ENCODE measurements at regions not wholly inside any gene's neighbourhood (a gene's known extent, or its start where the extent isn't known, plus 50 kb on each side); places are given as distances from the start of the nearest gene placed in this dataset.
"Not testable (repeated sequence)": the region's sequence is repeated elsewhere in the genome, so short reads cannot be mapped to it uniquely, and the experiment has no call there.

DNA sequence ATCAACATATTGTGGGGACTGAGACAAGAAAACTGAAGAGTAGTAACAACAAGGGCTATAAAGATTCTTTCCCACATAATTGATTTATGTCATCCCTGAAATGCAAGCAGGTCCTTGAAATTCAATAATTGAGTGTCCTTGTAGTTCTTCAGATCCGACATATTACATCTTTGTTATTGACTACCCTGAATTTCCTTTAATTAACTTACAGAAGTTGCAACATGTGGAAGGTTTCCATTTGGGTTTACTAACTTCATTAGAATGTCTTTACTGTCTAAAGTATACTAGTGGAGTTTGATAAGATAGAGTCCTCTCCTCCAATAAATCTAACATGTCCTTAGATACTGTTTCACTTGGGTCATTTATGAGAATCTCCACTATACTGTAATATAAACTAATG is 951.8 kb downstream of the SLC6A15 start:
- H3K4me1 Mint-ChIP-seq = no peaks in the 10 kb centered on the region
- no peak overlapping the region for H3K4me3 Mint-ChIP-seq
- H3K27me3 Mint-ChIP-seq = no peaks in the 10 kb centered on the region
- ChIA-PET CTCF (no interaction called here), POLR2A (no interaction called here)
- H3K36me3 Mint-ChIP-seq (ENCODE audit: low read depth) = no peaks in the 10 kb centered on the region
- H3K9me3 Mint-ChIP-seq (ENCODE audit: low read depth) = peaks cover 2% of the 10 kb centered on the region
- ATAC-seq (no peak), DNase-seq (no peak)
- intact Hi-C loops (cut with DNase I, micrococcal nuclease) = no loop called here
- H3K27ac Mint-ChIP-seq = no peak overlapping the region

DNA sequence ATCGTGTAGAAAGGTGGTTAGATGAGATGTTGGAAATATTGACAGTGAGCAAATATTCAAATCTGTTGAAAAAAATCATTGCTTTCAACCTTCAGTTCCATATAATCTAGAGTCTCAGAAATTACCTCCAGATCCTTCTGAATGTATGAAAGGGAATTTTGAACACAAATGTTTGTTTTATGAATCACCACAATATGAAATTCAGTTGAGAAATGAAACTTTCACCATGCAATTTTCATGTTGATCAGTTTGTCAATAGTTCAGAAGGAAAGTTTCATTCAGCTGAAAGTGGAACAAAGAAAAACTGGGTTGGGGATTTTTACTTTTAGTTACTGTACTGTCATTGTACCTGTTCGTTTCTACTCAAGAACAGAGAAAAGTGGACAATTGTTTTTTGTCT is 953.6 kb downstream of the SLC6A15 start:
- H3K9me3 Mint-ChIP-seq (ENCODE audit: low read depth) = peaks cover 2% of the 10 kb centered on the region
- intact Hi-C loops (cut with DNase I, micrococcal nuclease) = no loop called here
- CTCF ChIA-PET = no interaction called here

DNA sequence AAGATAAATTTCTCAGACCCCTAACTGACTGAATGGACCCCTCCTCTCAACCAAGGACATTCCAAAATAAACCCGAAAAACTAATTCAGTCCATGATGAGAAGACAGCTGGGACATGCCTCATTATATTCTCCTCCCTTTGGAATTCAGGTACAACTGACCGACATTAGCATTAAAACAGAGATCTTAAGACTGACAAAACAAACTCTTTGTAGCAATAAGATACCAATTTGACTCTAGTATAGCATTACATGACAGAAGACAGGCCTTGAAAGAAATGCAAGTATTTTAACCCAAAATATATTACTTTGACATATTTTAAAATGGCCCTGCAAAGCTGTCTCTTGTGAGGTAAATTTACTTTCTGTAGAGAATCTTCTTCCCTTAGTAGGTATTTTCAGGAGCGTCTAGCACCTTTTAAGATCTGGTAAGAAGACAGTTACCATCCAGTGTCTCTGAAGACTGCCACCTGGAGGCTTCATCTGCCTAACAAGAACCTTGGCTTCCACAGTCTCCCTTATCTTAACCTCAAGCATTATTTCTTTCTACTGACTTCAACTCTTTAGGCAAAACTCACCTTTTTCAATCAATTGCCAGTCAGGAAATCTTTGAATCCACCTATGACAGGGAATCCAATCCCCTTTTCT is 957.5 kb downstream of the SLC6A15 start:
- ChIA-PET CTCF (no interaction called here), POLR2A (no interaction called here)
- no peaks in the 10 kb centered on the region for H3K36me3 Mint-ChIP-seq (ENCODE audit: low read depth)
- H3K4me3 Mint-ChIP-seq = no peak overlapping the region
- H3K27me3 Mint-ChIP-seq = no peaks in the 10 kb centered on the region
- no peak overlapping the region for H3K27ac Mint-ChIP-seq
- H3K4me1 Mint-ChIP-seq = no peaks in the 10 kb centered on the region
- ATAC-seq (no peak), DNase-seq (peak; percentile 4)
- peaks cover 3% of the 10 kb centered on the region for H3K9me3 Mint-ChIP-seq (ENCODE audit: low read depth)
- intact Hi-C loops (cut with DNase I, micrococcal nuclease) = no loop called here

More for the DNA sequence above, 953.6 kb downstream of the SLC6A15 start:
- no peak for ATAC-seq
- Mint-ChIP-seq H3K36me3 (ENCODE audit: low read depth) (no peaks in the 10 kb centered on the region), H3K4me1 (no peaks in the 10 kb centered on the region), H3K4me3 (no peak overlapping the region), H3K27ac (no peak overlapping the region), H3K27me3 (no peaks in the 10 kb centered on the region)
- POLR2A ChIA-PET = no interaction called here
- DNase-seq = no peak

DNA sequence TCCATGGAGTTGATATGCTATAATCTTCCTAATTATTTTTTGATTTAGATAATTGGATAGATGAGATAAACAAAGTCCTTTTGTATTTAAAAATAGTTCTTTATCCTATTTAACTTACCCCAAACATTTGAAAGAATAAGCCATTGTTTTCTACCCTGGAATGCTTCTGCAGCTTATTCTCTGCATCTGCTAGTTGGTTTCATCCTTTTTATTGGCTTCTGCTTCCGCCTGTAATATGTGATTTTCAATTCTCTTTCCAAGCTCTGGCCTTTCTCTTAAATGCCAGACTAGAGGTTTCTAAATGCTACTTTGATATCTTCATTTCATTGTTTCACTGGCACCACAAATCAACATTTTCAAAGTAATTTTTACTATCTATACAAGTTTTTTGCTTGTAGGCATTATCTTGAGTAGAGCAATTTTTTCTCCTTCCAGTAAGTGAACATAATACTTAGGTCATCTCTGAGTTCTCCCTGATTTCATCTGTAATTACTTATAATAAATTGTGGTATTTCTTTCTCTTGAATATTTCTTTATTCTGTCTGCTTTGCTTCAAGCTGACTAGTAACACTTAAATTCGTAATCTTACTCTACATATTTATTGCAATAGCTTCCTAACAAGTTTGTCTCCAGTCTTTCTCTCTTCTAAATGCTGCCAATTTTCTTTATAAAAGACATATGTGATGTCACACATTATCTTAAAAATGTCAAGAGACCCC is 958.4 kb downstream of the SLC6A15 start:
- no peak overlapping the region for H3K27ac Mint-ChIP-seq

DNA sequence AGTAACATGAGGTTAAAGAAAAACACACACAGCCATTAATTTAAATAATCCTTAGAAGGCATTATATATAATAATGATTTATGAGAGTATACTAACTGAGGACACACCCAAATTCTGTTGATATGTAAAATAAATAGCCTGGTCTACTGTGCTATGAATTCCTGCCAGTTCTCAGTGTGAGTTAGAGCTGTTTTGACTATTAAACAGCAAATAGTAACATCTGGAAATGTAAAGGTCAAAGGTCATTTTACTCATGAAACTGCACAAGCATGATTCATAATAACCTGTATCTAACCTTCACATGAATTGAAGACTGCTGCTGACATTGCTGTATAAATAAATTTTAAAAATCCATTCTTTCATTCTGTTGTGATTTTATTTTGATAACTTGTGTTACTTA is 966.7 kb downstream of the SLC6A15 start:
- no peak for ATAC-seq
- ChIA-PET POLR2A (no interaction called here), CTCF (no interaction called here)
- Mint-ChIP-seq H3K27ac (no peak overlapping the region), H3K4me1 (no peaks in the 10 kb centered on the region), H3K9me3 (ENCODE audit: low read depth) (peaks cover 2% of the 10 kb centered on the region), H3K4me3 (no peak overlapping the region), H3K27me3 (no peaks in the 10 kb centered on the region), H3K36me3 (ENCODE audit: low read depth) (no peaks in the 10 kb centered on the region)
- DNase-seq = no peak
- intact Hi-C loops (cut with DNase I, micrococcal nuclease) = no loop called here

More for the DNA sequence above, 958.4 kb downstream of the SLC6A15 start:
- intact Hi-C loops (cut with DNase I, micrococcal nuclease) = no loop called here
- H3K27me3 Mint-ChIP-seq = no peaks in the 10 kb centered on the region
- H3K4me3 Mint-ChIP-seq = no peak overlapping the region
- CTCF ChIA-PET = no interaction called here
- peaks cover 3% of the 10 kb centered on the region for H3K9me3 Mint-ChIP-seq (ENCODE audit: low read depth)
- no peaks in the 10 kb centered on the region for H3K36me3 Mint-ChIP-seq (ENCODE audit: low read depth)
- H3K4me1 Mint-ChIP-seq = no peaks in the 10 kb centered on the region
- DNase-seq = no peak
- POLR2A ChIA-PET = no interaction called here
- ATAC-seq = no peak

DNA sequence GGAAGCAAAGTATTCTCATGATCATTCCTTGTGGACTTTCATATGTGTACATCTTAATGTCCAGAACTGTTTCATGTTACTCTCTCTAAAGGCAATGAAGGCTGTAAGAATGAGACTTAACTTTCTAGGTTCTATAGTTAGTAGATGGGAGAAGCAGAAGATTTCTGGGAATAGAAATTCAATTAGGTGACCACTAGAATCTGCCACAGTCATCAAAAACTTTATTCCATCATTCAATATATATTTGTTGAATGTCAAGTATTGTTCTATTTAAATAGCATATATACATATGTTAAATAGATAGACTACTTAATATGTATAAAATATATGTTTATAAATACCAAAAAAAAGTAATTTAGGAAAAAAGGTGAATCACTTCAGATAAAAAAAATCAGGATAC is 972.9 kb downstream of the SLC6A15 start:
- ChIA-PET POLR2A (no interaction called here), CTCF (no interaction called here)
- Mint-ChIP-seq H3K9me3 (ENCODE audit: low read depth) (no peaks in the 10 kb centered on the region), H3K36me3 (ENCODE audit: low read depth) (no peaks in the 10 kb centered on the region), H3K27me3 (no peaks in the 10 kb centered on the region), H3K27ac (no peak overlapping the region), H3K4me1 (no peaks in the 10 kb centered on the region), H3K4me3 (no peak overlapping the region)
- DNase-seq (no peak), ATAC-seq (no peak)
- intact Hi-C loops (cut with DNase I, micrococcal nuclease) = no loop called here

DNA sequence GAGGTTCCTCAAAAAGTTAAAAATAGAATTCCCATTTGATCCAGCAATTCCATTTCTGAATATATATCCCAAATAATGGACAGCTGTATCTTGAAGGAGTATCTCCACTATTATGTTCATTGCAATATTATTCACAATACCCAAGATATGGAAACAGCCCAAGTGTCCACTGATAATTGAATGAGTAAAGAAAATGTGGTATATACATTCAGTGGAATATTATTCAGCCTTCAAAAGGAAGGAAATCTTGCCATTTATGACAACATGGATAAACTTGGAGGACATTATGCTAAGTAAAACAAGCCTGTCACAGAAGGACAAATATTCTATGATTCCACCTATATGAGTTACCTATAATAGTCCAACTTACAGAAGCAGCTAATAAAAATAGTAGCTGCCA is 979.0 kb downstream of the SLC6A15 start:
- Mint-ChIP-seq H3K27me3 (no peaks in the 10 kb centered on the region), H3K4me3 (no peak overlapping the region), H3K36me3 (ENCODE audit: low read depth) (no peaks in the 10 kb centered on the region), H3K4me1 (no peaks in the 10 kb centered on the region), H3K27ac (no peak overlapping the region), H3K9me3 (ENCODE audit: low read depth) (peaks cover 3% of the 10 kb centered on the region)
- intact Hi-C loops (cut with DNase I, micrococcal nuclease) = no loop called here
- no peak for ATAC-seq
- ChIA-PET POLR2A (no interaction called here), CTCF (no interaction called here)
- DNase-seq = no peak

DNA sequence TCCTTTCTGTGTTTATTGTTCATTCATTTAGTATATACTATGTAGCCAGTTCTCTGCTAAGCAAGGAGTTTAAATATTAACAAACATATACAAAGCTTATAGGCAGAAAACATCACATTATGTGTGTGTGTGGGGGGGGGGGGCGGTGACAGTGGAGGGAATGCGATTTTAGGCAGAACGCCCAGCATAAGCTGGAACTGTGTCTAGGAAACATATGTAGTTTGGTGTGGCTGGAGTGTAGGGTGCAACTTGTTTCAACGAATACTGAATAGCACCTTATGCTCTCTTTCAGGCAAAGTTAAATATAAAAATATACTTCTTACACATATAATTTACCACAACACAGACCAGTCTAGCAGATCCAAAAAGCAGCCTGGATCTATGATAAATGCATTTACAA is 980.6 kb downstream of the SLC6A15 start:
- Mint-ChIP-seq H3K27ac (no peak overlapping the region), H3K27me3 (no peaks in the 10 kb centered on the region), H3K36me3 (ENCODE audit: low read depth) (no peaks in the 10 kb centered on the region), H3K4me3 (no peak overlapping the region), H3K9me3 (ENCODE audit: low read depth) (peaks cover 5% of the 10 kb centered on the region), H3K4me1 (no peaks in the 10 kb centered on the region)
- no peak for DNase-seq
- no peak for ATAC-seq
- CTCF ChIA-PET = no interaction called here
- POLR2A ChIA-PET = no interaction called here
- intact Hi-C loops (cut with DNase I, micrococcal nuclease) = no loop called here

DNA sequence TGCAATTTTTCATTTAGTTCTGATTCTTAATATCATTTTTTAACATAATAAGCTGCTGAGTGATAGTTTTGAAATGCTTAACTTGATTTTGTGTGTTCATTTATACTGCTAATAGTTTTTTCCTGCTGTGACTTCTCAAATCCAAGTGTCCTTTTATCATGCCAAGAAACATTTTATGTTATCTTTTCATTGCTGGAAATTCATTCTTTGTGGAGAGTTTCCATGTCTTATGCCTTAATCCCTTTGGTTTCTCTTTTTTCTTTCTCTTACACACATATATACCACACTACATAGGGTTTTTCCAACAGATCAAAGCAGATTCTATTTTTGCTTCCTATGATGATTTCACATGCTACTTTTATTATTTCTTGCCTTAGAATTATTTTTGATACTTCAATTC is 981.1 kb downstream of the SLC6A15 start:
- intact Hi-C loops (cut with DNase I, micrococcal nuclease) = no loop called here
- ChIA-PET POLR2A (no interaction called here), CTCF (no interaction called here)
- no peak overlapping the region for H3K27ac Mint-ChIP-seq
- DNase-seq (no peak), ATAC-seq (no peak)
- peaks cover 5% of the 10 kb centered on the region for H3K9me3 Mint-ChIP-seq (ENCODE audit: low read depth)
- H3K4me3 Mint-ChIP-seq = no peak overlapping the region
- no peaks in the 10 kb centered on the region for H3K4me1 Mint-ChIP-seq
- no peaks in the 10 kb centered on the region for H3K27me3 Mint-ChIP-seq
- H3K36me3 Mint-ChIP-seq (ENCODE audit: low read depth) = no peaks in the 10 kb centered on the region

DNA sequence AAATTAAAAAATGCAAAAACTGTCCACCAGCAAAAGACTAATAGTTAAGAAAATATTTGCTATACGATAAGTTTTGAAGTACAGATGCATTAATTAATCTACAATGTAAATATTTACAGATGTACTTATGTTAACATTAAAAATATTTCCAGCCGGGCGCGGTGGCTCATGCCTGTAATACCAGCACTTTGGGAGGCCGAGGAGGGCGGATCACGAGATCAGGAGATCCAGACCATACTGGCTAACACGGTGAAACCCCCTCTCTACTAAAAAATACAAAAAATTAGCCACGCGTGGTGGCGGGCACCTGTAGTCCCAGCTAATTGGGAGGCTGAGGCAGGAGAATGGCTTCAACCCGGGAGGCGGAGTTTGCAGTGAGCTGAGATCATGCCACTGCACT is 982.8 kb downstream of the SLC6A15 start:
- H3K4me3 Mint-ChIP-seq; H3K27ac Mint-ChIP-seq; ATAC-seq; H3K9me3 Mint-ChIP-seq (ENCODE audit: low read depth); H3K27me3 Mint-ChIP-seq; intact Hi-C loops (cut with DNase I, micrococcal nuclease); H3K4me1 Mint-ChIP-seq; H3K36me3 Mint-ChIP-seq (ENCODE audit: low read depth); DNase-seq; POLR2A ChIA-PET: not testable (repeated sequence)
- CTCF ChIA-PET = interaction anchor here (1.4 kb wide), 1 partner anchor 20 kb away, joined by 4 read pairs; no protein-coding TSS in a partner anchor

DNA sequence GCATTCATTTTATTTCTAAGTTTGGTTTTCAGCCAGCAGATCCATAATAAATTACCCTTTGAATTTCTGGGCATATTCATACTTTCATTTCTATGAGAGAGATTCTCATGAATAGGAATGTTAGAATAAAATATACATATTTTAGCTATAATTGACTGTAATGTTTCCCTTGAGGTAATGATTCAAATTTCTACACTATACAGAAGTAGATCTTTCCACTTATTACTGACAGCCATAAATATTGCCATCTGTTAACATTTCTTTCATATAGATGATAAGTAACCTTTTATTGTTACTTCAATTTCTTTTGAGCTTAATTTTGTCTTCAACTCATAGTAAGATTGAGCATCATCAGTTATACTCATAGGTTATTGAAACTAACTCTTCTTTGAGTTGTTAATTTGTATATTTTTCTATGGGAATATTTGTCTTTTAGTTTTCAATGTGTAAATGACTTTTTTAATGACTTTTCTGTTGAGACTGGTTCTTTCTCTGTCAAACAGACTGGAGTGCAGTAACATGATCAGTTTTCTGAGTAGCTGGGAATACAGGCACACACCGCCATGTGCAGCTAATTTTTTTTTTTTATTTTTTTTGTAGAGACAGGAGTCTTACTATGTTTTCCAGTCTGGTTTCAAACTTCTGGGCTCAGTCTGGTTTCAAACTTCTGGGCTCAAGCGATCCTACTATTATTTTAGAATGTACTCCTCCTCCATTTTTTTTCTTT is 991.6 kb downstream of the SLC6A15 start:
- H3K36me3 Mint-ChIP-seq (ENCODE audit: low read depth) = no peaks in the 10 kb centered on the region
- no peak for ATAC-seq
- H3K4me1 Mint-ChIP-seq = no peaks in the 10 kb centered on the region
- H3K27ac Mint-ChIP-seq = no peak overlapping the region
- CTCF ChIA-PET = no interaction called here
- intact Hi-C loops (cut with DNase I, micrococcal nuclease) = no loop called here
- POLR2A ChIA-PET = no interaction called here
- no peak overlapping the region for H3K4me3 Mint-ChIP-seq
- no peaks in the 10 kb centered on the region for H3K9me3 Mint-ChIP-seq (ENCODE audit: low read depth)
- no peaks in the 10 kb centered on the region for H3K27me3 Mint-ChIP-seq
- DNase-seq = no peak

DNA sequence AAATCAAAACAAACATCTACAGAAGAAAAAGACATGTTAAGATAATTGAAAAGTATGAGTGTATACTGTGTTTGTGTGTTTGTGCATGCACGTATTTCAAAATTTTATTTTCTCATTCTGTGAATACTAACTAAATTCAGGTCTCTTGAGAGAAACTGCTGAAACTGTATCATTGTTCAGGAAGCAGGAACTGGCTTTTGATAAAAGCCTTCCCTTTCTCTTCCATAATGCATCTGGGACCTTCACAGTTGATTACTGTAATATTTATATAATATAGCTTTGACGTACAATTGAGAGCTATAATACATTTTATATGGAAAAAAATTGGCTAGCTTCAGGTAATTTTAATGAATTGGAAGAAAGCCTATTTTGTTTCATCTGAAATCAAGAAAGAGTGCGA is 993.5 kb downstream of the SLC6A15 start:
- Mint-ChIP-seq H3K4me3 (no peak overlapping the region), H3K27ac (no peak overlapping the region), H3K27me3 (no peaks in the 10 kb centered on the region), H3K36me3 (ENCODE audit: low read depth) (no peaks in the 10 kb centered on the region), H3K4me1 (no peaks in the 10 kb centered on the region), H3K9me3 (ENCODE audit: low read depth) (no peaks in the 10 kb centered on the region)
- ChIA-PET POLR2A (no interaction called here), CTCF (no interaction called here)
- no peak for DNase-seq
- intact Hi-C loops (cut with DNase I, micrococcal nuclease) = no loop called here
- no peak for ATAC-seq

Data from activated CD4-positive, alpha-beta T cell treated with anti-CD3 and anti-CD28 coated beads for 36 hours (primary cell).